ENCODE measurements at regions not wholly inside any gene's neighbourhood (a gene's known extent, or its start where the extent isn't known, plus 50 kb on each side); places are given as distances from the start of the nearest gene placed in this dataset.

DNA sequence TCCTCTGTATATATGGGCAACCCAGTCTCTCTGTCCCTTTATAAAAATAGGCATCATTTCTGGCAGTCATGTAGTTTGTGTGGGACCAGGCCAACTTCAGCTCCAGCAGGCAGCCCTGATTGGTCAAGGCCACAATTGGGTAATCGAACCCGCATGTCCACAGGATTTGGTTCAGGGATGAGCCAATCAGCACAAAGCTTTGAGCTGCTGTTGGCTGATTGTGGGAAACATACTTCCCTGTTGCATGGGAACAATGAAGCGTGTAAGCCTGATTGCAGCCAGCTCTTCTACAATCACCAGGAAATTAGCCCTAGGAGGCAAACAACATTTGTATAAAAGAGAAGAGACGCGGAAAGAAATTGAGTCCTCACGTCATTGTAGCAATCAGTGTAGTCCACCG is 328.6 kb downstream of the PCNX1 start:
- no peak overlapping the region for H4K8ac ChIP-seq (ENCODE audit: low read depth in 2 of 2, low read length in 2 of 2)
- no peak overlapping the region for H2BK20ac ChIP-seq (ENCODE audit: low read depth, low read length)
- H3K9ac ChIP-seq (ENCODE audit: low read depth, low read length) = no peak overlapping the region
- WGBS, 2 experiments (ENCODE audit: extremely low coverage in 2 of 2, insufficient read length in 1 of 2) = no CpG with 5 or more reads among the region's 7 CpGs
- no peak overlapping the region for H4K5ac ChIP-seq (ENCODE audit: low read depth, low read length)
- no peak for DNase-seq
- no peak overlapping the region for H3K14ac ChIP-seq (replicated peaks; ENCODE audit: low read depth, low read length)
- in situ Hi-C loops (cut with MboI; ENCODE audit: low sequenced_read_pairs) = no loop called here
- H3K9me1 ChIP-seq (ENCODE audit: insufficient read depth, low read length) = no peaks in the 10 kb centered on the region
- intact Hi-C loops (cut with micrococcal nuclease) = no loop called here
- CTCF ChIA-PET = no interaction called here
- no TSS peak for BruUV-seq (replicated peaks)
- H4K20me1 ChIP-seq (ENCODE audit: insufficient read depth, low read length) = no peaks in the 10 kb centered on the region
- no peaks in the 10 kb centered on the region for H3K9me3 ChIP-seq (ENCODE audit: control insufficient read depth, insufficient read depth, low read length)
- H3K18ac ChIP-seq (ENCODE audit: low read depth, low read length) = no peak overlapping the region
- no peak overlapping the region for H2BK120ac ChIP-seq (ENCODE audit: low read depth, low read length)
- dilution Hi-C loops (cut with HindIII; ENCODE audit: low sequenced_read_pairs, unreplicated experiment) = no loop called here
- TF ChIP-seq MAFK (IDR thresholded peaks at IDR 0.05; ENCODE audit: low read depth, low read length) (no peak), CEBPB (IDR thresholded peaks at IDR 0.05; ENCODE audit: low read depth, low read length) (no peak), RFX5 (IDR thresholded peaks at IDR 0.05; ENCODE audit: low read depth, low read length) (no peak), CTCF (conservative IDR thresholded peaks at IDR 0.05; ENCODE audit: low read depth, low read length) (no peak), FOS (IDR thresholded peaks at IDR 0.05; ENCODE audit: low read depth, low read length) (no peak), POLR2A (IDR thresholded peaks at IDR 0.05; ENCODE audit: low read depth, low read length) (no peak), RAD21 (IDR thresholded peaks at IDR 0.05; ENCODE audit: low read length) (no peak), CHD1 (IDR thresholded peaks at IDR 0.05; ENCODE audit: low read depth, low read length) (no peak), MAZ (IDR thresholded peaks at IDR 0.05; ENCODE audit: borderline replicate concordance, low read depth, low read length) (no peak)
- TF ChIP-seq, protein P1, sequence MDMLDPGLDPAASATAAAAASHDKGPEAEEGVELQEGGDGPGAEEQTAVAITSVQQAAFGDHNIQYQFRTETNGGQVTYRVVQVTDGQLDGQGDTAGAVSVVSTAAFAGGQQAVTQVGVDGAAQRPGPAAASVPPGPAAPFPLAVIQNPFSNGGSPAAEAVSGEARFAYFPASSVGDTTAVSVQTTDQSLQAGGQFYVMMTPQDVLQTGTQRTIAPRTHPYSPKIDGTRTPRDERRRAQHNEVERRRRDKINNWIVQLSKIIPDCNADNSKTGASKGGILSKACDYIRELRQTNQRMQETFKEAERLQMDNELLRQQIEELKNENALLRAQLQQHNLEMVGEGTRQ (IDR thresholded peaks at IDR 0.05; ENCODE audit: low read depth, low read length) = no peak
- no peak overlapping the region for H3K4me2 ChIP-seq (ENCODE audit: low read depth, low read length)
- H2AFZ ChIP-seq (replicated peaks; ENCODE audit: low read length, poor library complexity) = no peak overlapping the region
- ATAC-seq (ENCODE audit: low read depth) = no peak
- no peak overlapping the region for H3K27ac ChIP-seq (ENCODE audit: insufficient read depth, low read length)
- no peak overlapping the region for H3K23ac ChIP-seq (ENCODE audit: low read depth, low read length)
- no peak overlapping the region for H2AK9ac ChIP-seq (replicated peaks; ENCODE audit: low read depth, low read length, poor library complexity)
- no peaks in the 10 kb centered on the region for H3K27me3 ChIP-seq (ENCODE audit: control insufficient read depth, insufficient read depth, low read length)
- H2BK15ac ChIP-seq (ENCODE audit: low read depth, low read length) = no peak overlapping the region
- no peak overlapping the region for H4K91ac ChIP-seq (ENCODE audit: insufficient read depth, low read depth, low read length)
- H3K4ac ChIP-seq (ENCODE audit: low read depth, low read length) = no peak overlapping the region
- no peaks in the 10 kb centered on the region for H3K36me3 ChIP-seq (ENCODE audit: control insufficient read depth, insufficient read depth, low read length)
- no peak overlapping the region for H3K56ac ChIP-seq (ENCODE audit: extremely low read depth, insufficient read depth, low read length)
- POLR2A ChIA-PET (ENCODE audit: unreplicated experiment) = no interaction called here
- H3K79me1 ChIP-seq (ENCODE audit: low read depth in 1 of 2, low read length in 2 of 2) = no peaks in the 10 kb centered on the region
- peaks cover 2% of the 10 kb centered on the region; the same call in 1 of the 2 replicates for H3K4me1 ChIP-seq (ENCODE audit: control insufficient read depth, insufficient read depth, low read length)
- H2AK5ac ChIP-seq (ENCODE audit: low read depth, low read length) = no peak overlapping the region; the same call in 1 of the 2 replicates
- H3K4me3 ChIP-seq (ENCODE audit: insufficient read depth, low read depth, low read length) = no peak overlapping the region
- H2BK5ac ChIP-seq (ENCODE audit: low read depth, low read length, poor library complexity, severe bottlenecking) = no peak overlapping the region
